Parathyroid adenoma (tissue), 2 donors: ENCODE measurements at regions not wholly inside any gene's neighbourhood (a gene's known extent, or its start where the extent isn't known, plus 50 kb on each side); places are given as distances from the start of the nearest gene placed in this dataset.

Source experiments
- H2AFZ ChIP-seq: fragments of 300-600 bp; sonication (generic); one replicate; pipeline ENCODE4 v1.7.0; 2017; ENCODE audit warnings: antibody characterized with exemption, mild to moderate bottlenecking
- H3K27ac ChIP-seq: fragments of 300-600 bp; sonication (generic); one replicate; pipeline ENCODE4 v1.7.0; 2017
- H3K27me3 ChIP-seq: fragments of 300-600 bp; sonication (generic); one replicate; pipeline ENCODE4 v1.7.0; 2017; ENCODE audit warnings: low read length; ENCODE audit not compliant: control insufficient read depth, insufficient read depth
- H3K36me3 ChIP-seq: fragments of 300-600 bp; sonication (generic); one replicate; pipeline ENCODE4 v1.7.0; 2017; ENCODE audit warnings: low read length; ENCODE audit not compliant: control insufficient read depth, insufficient read depth
- H3K4me1 ChIP-seq: fragments of 300-600 bp; sonication (generic); one replicate; pipeline ENCODE4 v1.7.0; 2017; ENCODE audit warnings: control low read depth
- H3K4me2 ChIP-seq: fragments of 300-600 bp; sonication (generic); one replicate; pipeline ENCODE4 v1.7.0; 2017; ENCODE audit warnings: low read length
- H3K4me3 ChIP-seq: fragments of 300-600 bp; sonication (generic); one replicate; pipeline ENCODE4 v1.7.0; 2017; ENCODE audit warnings: low read depth, low read length
- H3K79me2 ChIP-seq: fragments of 300-600 bp; sonication (generic); one replicate; pipeline ENCODE4 v1.7.0; 2017; ENCODE audit warnings: control low read depth
- H3K9ac ChIP-seq: fragments of 300-600 bp; sonication (generic); one replicate; pipeline ENCODE4 v1.7.0; 2017; ENCODE audit warnings: mild to moderate bottlenecking
- H3K9me3 ChIP-seq: fragments of 300-600 bp; sonication (generic); one replicate; pipeline ENCODE4 v1.7.0; 2017; ENCODE audit warnings: low read length; ENCODE audit not compliant: control insufficient read depth
- TF ChIP-seq, protein P1 (sequence below): fragments of 300-600 bp; sonication (generic); IDR thresholded peaks from one replicate; pipeline ENCODE4 v1.7.0; 2017; ENCODE audit warnings: antibody characterized with exemption, mild to moderate bottlenecking
- donor health status: primary hyperparathyroidism.

DNA sequence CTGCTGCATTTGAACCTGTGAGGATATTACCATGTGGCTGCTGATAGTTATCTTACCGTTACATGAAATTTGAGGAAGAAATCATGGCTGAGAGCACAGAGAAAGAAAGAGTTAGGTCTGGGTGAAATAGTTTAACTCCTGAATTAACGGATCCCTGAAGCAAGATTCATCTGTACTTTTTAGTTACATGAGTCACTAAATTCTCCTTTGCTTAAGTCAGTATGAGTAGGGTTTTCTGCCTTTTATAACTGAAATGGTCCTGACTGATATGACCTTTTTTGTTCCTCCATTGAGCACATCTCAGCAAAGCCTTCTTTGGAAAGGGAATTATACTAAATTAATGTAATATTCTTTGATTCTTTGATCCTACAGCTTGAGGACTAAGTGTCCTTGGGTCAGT is 333.3 kb upstream of the ZFP64 start:
- Histone ChIP-seq H3K4me1 (no peaks in the 10 kb centered on the region), H3K27ac (no peak overlapping the region), H3K9me3 (no peaks in the 10 kb centered on the region), H3K4me3 (no peak overlapping the region), H3K27me3 (no peaks in the 10 kb centered on the region), H2AFZ (no peak overlapping the region), H3K9ac (no peak overlapping the region), H3K36me3 (no peaks in the 10 kb centered on the region), H3K4me2 (no peak overlapping the region), H3K79me2 (no peaks in the 10 kb centered on the region)
- TF ChIP-seq, protein P1, sequence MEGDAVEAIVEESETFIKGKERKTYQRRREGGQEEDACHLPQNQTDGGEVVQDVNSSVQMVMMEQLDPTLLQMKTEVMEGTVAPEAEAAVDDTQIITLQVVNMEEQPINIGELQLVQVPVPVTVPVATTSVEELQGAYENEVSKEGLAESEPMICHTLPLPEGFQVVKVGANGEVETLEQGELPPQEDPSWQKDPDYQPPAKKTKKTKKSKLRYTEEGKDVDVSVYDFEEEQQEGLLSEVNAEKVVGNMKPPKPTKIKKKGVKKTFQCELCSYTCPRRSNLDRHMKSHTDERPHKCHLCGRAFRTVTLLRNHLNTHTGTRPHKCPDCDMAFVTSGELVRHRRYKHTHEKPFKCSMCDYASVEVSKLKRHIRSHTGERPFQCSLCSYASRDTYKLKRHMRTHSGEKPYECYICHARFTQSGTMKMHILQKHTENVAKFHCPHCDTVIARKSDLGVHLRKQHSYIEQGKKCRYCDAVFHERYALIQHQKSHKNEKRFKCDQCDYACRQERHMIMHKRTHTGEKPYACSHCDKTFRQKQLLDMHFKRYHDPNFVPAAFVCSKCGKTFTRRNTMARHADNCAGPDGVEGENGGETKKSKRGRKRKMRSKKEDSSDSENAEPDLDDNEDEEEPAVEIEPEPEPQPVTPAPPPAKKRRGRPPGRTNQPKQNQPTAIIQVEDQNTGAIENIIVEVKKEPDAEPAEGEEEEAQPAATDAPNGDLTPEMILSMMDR: no peak

- H3K9me3 ChIP-seq: no peaks in the 10 kb centered on the region
- no peak overlapping the region for H2AFZ ChIP-seq
These were observed 327.2 kb upstream of the ZFP64 start for GRCh38 chr20:52518735-52519134.

GRCh38 chr20:52515877-52516276 is 324.3 kb upstream of the ZFP64 start:
- Histone ChIP-seq H3K4me3 (no peak overlapping the region), H3K27me3 (no peaks in the 10 kb centered on the region), H3K4me1 (no peaks in the 10 kb centered on the region), H3K4me2 (no peak overlapping the region), H3K27ac (no peak overlapping the region), H3K9me3 (no peaks in the 10 kb centered on the region), H2AFZ (no peak overlapping the region), H3K36me3 (no peaks in the 10 kb centered on the region), H3K79me2 (no peaks in the 10 kb centered on the region), H3K9ac (no peak overlapping the region)
- TF ChIP-seq, protein P1: no peak

More at GRCh38 chr20:52518735-52519134, 327.2 kb upstream of the ZFP64 start:
- Histone ChIP-seq H3K4me1 (no peaks in the 10 kb centered on the region), H3K27ac (no peak overlapping the region), H3K4me3 (no peak overlapping the region), H3K27me3 (no peaks in the 10 kb centered on the region), H3K4me2 (no peak overlapping the region), H3K9ac (no peak overlapping the region), H3K36me3 (no peaks in the 10 kb centered on the region), H3K79me2 (no peaks in the 10 kb centered on the region)
- TF ChIP-seq, protein P1: no peak

DNA sequence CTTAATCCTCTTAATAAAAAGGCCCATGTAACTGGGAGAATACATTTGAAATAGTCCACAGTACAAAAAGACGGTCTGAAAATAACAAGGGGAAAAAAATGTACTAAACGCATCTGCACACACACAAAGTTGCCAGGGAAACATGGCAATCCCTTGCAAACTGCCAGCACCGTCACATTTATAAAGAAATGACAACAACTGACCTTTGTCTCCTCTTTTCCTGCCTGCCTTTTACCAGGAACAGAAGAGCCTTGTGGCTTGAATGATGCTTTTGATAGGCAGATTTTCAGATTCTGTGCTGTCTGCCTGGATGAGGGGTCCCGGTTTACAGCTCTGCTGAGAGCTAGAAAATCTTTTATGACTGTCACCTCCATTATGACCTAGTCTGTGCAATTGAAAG is 308.6 kb upstream of the ZFP64 start:
- Histone ChIP-seq H3K9ac (no peak overlapping the region), H3K27me3 (no peaks in the 10 kb centered on the region)

DNA sequence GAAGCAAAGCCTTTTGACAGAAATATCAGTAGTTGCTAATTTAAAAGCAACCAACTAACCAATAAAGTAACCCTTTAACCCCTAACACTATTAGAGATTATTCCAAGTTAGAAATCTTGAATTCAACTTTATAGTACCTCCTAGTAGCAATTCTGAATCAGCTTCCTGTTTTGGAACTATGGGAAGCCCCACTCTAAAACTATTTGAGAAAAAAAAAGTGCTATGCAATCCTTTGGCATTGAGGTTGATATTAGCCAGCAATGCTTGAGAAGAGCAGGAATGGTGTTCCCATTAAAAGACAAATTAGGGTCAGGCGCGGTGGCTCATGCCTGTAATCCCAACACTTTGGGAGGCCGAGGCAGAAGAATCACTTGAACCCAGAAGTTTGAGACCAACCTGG is 306.2 kb upstream of the ZFP64 start:
- H3K4me3 ChIP-seq: no peak overlapping the region
- H3K36me3 ChIP-seq: no peaks in the 10 kb centered on the region
- H3K27ac ChIP-seq: no peak overlapping the region
- H3K4me2 ChIP-seq: no peak overlapping the region
- H3K9ac ChIP-seq: no peak overlapping the region
- H3K79me2 ChIP-seq: no peaks in the 10 kb centered on the region
- no peaks in the 10 kb centered on the region for H3K4me1 ChIP-seq
- no peaks in the 10 kb centered on the region for H3K27me3 ChIP-seq
- TF ChIP-seq, protein P1: no peak
- H3K9me3 ChIP-seq: no peaks in the 10 kb centered on the region
- no peak overlapping the region for H2AFZ ChIP-seq

More for the DNA sequence above, 308.6 kb upstream of the ZFP64 start:
- H3K36me3 ChIP-seq: no peaks in the 10 kb centered on the region
- no peak overlapping the region for H3K4me3 ChIP-seq
- no peak overlapping the region for H2AFZ ChIP-seq
- no peak overlapping the region for H3K4me2 ChIP-seq
- H3K27ac ChIP-seq: no peak overlapping the region
- H3K9me3 ChIP-seq: no peaks in the 10 kb centered on the region
- H3K79me2 ChIP-seq: no peaks in the 10 kb centered on the region
- no peaks in the 10 kb centered on the region for H3K4me1 ChIP-seq
- TF ChIP-seq, protein P1: no peak
